HG03280 (cell line): ENCODE measurements at regions not wholly inside any gene's neighbourhood (a gene's known extent, or its start where the extent isn't known, plus 50 kb on each side); places are given as distances from the start of the nearest gene placed in this dataset.
"Not testable (repeated sequence)": the region's sequence is repeated elsewhere in the genome, so short reads cannot be mapped to it uniquely, and the experiment has no call there.

ENCODE experiments used
- ATAC-seq: cut with Tn5 transposase; IDR thresholded peaks from one replicate; pipeline ENCODE4 v1.9.1; 2021; ENCODE audit warnings: mild to moderate bottlenecking, moderate library complexity; ENCODE audit not compliant: unreplicated experiment

GRCh38 chr20:19890445-19891051 is 126.6 kb upstream of the NAA20 start:
- ATAC-seq = no peak

- no peak for ATAC-seq
Measured at GRCh38 chr20:19893356-19893755, 123.8 kb upstream of the NAA20 start.

- ATAC-seq = no peak
Measured at GRCh38 chr20:19895761-19896160, 121.4 kb upstream of the NAA20 start.

GRCh38 chr20:19897891-19898290 is 119.3 kb upstream of the NAA20 start:
- no peak for ATAC-seq

- ATAC-seq = no peak
Measured at GRCh38 chr20:19901226-19901625, 115.9 kb upstream of the NAA20 start.

GRCh38 chr20:19903168-19903811 is 113.9 kb upstream of the NAA20 start:
- ATAC-seq = no peak

GRCh38 chr20:19907326-19908056 is 109.7 kb upstream of the NAA20 start:
- no peak for ATAC-seq

GRCh38 chr20:19908576-19908975 is 108.6 kb upstream of the NAA20 start:
- no peak for ATAC-seq

- no peak for ATAC-seq
Measured at GRCh38 chr20:19909725-19910124, 107.4 kb upstream of the NAA20 start.

- no peak for ATAC-seq
Measured at GRCh38 chr20:19911810-19912382, 105.3 kb upstream of the NAA20 start.

- ATAC-seq = no peak
Measured at GRCh38 chr20:19913349-19913748, 103.8 kb upstream of the NAA20 start.

GRCh38 chr20:19913927-19914614 is 103.1 kb upstream of the NAA20 start:
- no peak for ATAC-seq

- no peak for ATAC-seq
Measured at GRCh38 chr20:19915111-19915798, 101.9 kb upstream of the NAA20 start.

- no peak for ATAC-seq
Measured at GRCh38 chr20:19916531-19917485, 100.4 kb upstream of the NAA20 start.

GRCh38 chr20:19918965-19919329 is 98.2 kb upstream of the NAA20 start:
- no peak for ATAC-seq

- no peak for ATAC-seq
Measured at GRCh38 chr20:19920381-19921138, 96.6 kb upstream of the NAA20 start.

GRCh38 chr20:19921284-19921793 is 95.8 kb upstream of the NAA20 start:
- no peak for ATAC-seq

- not testable (repeated sequence) for ATAC-seq
Measured at GRCh38 chr20:19921829-19922228, 95.3 kb upstream of the NAA20 start.

GRCh38 chr20:19922716-19923115 is 94.4 kb upstream of the NAA20 start:
- no peak for ATAC-seq
